ENCODE measurements at regions not wholly inside any gene's neighbourhood (a gene's known extent, or its start where the extent isn't known, plus 50 kb on each side); places are given as distances from the start of the nearest gene placed in this dataset.
A peak's percentile ranks its signal among the peaks of the same experiment; 100 is the strongest.

DNA sequence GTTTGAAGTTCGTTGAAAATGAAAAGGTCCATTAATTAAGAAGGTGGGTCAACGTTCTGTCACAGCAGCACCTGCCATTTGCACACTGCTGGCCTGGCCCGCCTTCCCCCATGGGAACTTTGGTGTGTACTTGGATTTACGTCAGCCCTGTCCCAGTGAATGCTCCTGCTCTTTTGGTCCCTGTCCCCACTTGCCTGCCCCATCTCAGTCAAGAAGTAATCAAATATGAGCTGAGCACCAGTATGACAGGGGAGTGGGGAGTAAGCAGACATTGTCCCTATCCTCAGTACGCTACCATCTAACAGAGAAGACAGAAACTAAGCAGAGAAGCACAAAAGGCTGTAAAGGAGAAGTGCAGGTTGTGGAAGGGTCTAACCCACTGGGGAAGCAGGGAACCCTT is 65.1 kb downstream of the SLC4A3 start:
- in situ Hi-C loops (cut with HindIII; ENCODE audit: low pct_unique_long_range_greater_than_20kb, low sequenced_read_pairs) = no loop called here
- no peak for TF ChIP-seq JUND (IDR thresholded peaks at IDR 0.05; ENCODE audit: low read depth)
- no peak for DNase-seq (ENCODE audit: low read depth in 1 of 2, low spot score in 1 of 2)

- in situ Hi-C loops (cut with HindIII; ENCODE audit: low pct_unique_long_range_greater_than_20kb, low sequenced_read_pairs) = no loop called here
- no peak for DNase-seq (ENCODE audit: low read depth in 1 of 2, low spot score in 1 of 2)
- no peak for TF ChIP-seq JUND (IDR thresholded peaks at IDR 0.05; ENCODE audit: low read depth)
Observed at GRCh38 chr2:219695145-219695709, 67.8 kb downstream of the SLC4A3 start.

GRCh38 chr2:219697811-219698747 is 70.6 kb downstream of the SLC4A3 start:
- no peak for DNase-seq (ENCODE audit: low read depth in 1 of 2, low spot score in 1 of 2)
- TF ChIP-seq JUND (IDR thresholded peaks at IDR 0.05; ENCODE audit: low read depth) = no peak
- in situ Hi-C loops (cut with HindIII; ENCODE audit: low pct_unique_long_range_greater_than_20kb, low sequenced_read_pairs) = no loop called here

GRCh38 chr2:219698748-219699439 is 71.5 kb downstream of the SLC4A3 start:
- in situ Hi-C loops (cut with HindIII; ENCODE audit: low pct_unique_long_range_greater_than_20kb, low sequenced_read_pairs) = no loop called here
- no peak for TF ChIP-seq JUND (IDR thresholded peaks at IDR 0.05; ENCODE audit: low read depth)
- DNase-seq (ENCODE audit: low read depth in 1 of 2, low spot score in 1 of 2) = no peak

GRCh38 chr2:219699440-219699821 is 72.0 kb downstream of the SLC4A3 start:
- in situ Hi-C loops (cut with HindIII; ENCODE audit: low pct_unique_long_range_greater_than_20kb, low sequenced_read_pairs) = no loop called here
- no peak for TF ChIP-seq JUND (IDR thresholded peaks at IDR 0.05; ENCODE audit: low read depth)
- no peak for DNase-seq (ENCODE audit: low read depth in 1 of 2, low spot score in 1 of 2)

GRCh38 chr2:219701847-219702634 is 74.6 kb downstream of the SLC4A3 start:
- in situ Hi-C loops (cut with HindIII; ENCODE audit: low pct_unique_long_range_greater_than_20kb, low sequenced_read_pairs) = no loop called here
- no peak for TF ChIP-seq JUND (IDR thresholded peaks at IDR 0.05; ENCODE audit: low read depth)
- DNase-seq (ENCODE audit: low read depth in 1 of 2, low spot score in 1 of 2) = peak in 1 of 2 experiments; percentile 26

DNA sequence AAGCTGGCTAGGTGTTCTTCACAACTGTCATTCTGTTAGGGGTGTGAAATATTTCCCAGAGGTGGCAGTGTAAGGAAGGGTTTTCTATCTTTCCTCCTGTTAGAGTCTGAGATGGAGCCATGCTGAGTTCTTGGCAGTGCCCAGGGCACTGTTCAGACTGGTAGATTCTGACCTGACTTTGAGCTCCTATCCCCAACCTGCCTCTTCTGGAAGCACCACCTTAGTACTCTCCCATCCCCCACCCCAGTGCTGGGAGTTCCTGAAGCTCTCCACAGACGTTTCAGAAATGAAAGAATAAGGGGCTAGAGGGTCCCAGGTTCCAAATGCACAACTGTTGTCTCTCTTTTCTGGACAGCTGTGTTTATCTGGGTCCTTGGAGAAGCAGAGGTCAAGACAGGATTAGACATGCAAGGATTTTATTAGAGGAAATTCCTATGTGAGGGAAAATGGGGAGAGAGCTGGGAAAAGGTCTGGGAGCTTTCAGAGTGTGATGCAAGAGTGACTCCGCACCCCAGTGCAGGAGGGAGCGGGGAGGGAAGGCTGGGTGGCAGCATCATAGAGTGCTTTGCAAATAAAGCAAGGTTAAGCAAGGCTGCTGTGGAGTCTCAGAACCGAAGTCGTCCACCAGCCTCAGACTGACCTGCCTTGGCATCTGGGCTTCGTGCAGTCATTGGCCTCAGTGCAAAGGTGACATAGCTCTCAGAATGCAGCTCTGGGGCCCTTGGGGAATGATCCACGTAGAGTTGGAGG is 75.5 kb downstream of the SLC4A3 start:
- no peak for DNase-seq (ENCODE audit: low read depth in 1 of 2, low spot score in 1 of 2)
- TF ChIP-seq JUND (IDR thresholded peaks at IDR 0.05; ENCODE audit: low read depth) = no peak
- in situ Hi-C loops (cut with HindIII; ENCODE audit: low pct_unique_long_range_greater_than_20kb, low sequenced_read_pairs) = no loop called here

DNA sequence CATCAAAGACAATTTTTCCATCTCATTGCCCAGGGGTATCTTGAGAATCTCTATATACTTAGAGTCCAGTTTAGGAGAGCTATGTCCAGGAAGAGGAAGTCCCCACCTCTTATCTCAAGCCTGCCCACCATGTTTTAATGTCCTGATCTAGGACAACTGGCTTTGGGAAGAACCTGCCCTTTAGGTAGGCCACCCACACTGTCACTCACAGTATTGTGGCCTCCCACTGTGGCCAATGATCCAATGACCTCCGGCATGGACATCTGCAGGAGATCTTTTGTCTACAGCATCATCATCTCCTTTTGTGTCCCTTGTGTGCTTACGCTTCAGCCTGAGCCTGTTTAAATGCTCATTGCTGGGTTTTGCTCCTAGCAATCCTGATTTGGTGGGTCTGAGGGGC is 77.4 kb downstream of the SLC4A3 start:
- no peak for DNase-seq (ENCODE audit: low read depth in 1 of 2, low spot score in 1 of 2)
- in situ Hi-C loops (cut with HindIII; ENCODE audit: low pct_unique_long_range_greater_than_20kb, low sequenced_read_pairs) = no loop called here
- no peak for TF ChIP-seq JUND (IDR thresholded peaks at IDR 0.05; ENCODE audit: low read depth)

- DNase-seq (ENCODE audit: low read depth in 1 of 2, low spot score in 1 of 2) = no peak
- in situ Hi-C loops (cut with HindIII; ENCODE audit: low pct_unique_long_range_greater_than_20kb, low sequenced_read_pairs) = no loop called here
- TF ChIP-seq JUND (IDR thresholded peaks at IDR 0.05; ENCODE audit: low read depth) = no peak
Observed at GRCh38 chr2:219706823-219707281, 79.4 kb downstream of the SLC4A3 start.

GRCh38 chr2:219707496-219708285 is 80.3 kb downstream of the SLC4A3 start:
- in situ Hi-C loops (cut with HindIII; ENCODE audit: low pct_unique_long_range_greater_than_20kb, low sequenced_read_pairs) = no loop called here
- no peak for TF ChIP-seq JUND (IDR thresholded peaks at IDR 0.05; ENCODE audit: low read depth)
- no peak for DNase-seq (ENCODE audit: low read depth in 1 of 2, low spot score in 1 of 2)

DNA sequence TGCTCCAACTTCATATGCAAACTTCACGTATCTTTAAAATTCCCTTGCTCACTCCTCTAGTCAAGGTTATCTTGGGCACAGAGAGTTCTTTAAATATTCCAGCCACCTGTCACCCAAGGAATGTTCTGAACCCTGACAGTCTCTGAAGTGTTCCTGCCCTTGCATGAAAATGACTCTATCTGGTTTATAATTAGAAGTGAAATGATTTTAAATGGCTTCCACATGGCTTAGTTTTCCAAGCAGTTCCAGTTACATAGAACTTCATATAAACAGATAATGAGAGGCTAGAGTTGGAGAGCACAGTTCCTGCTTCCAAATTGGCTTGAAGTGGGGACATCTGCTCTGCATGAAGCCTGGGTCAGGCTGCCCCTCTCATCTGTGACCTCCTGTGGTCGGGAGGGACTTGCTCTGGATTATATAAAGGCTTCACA is 81.9 kb downstream of the SLC4A3 start:
- TF ChIP-seq JUND (IDR thresholded peaks at IDR 0.05; ENCODE audit: low read depth) = no peak
- in situ Hi-C loops (cut with HindIII; ENCODE audit: low pct_unique_long_range_greater_than_20kb, low sequenced_read_pairs) = no loop called here
- DNase-seq (ENCODE audit: low read depth in 1 of 2, low spot score in 1 of 2) = no peak

All from T47D (cell line).